Ovary (tissue), 3 donors: ENCODE measurements at regions not wholly inside any gene's neighbourhood (a gene's known extent, or its start where the extent isn't known, plus 50 kb on each side); places are given as distances from the start of the nearest gene placed in this dataset.

Experiments used
- CTCF ChIP-seq, 3 donors: fragments of 450-650 bp in 2 of 3; fragments of 200-600 bp in 1 of 3; IDR thresholded peaks; one replicate each; pipeline versions ENCODE4 v1.5.1 to v1.8.0; 2016 to 2022; ENCODE audit warnings: antibody characterized with exemption in 3 of 3, mild to moderate bottlenecking in 1 of 3
- EP300 ChIP-seq: sonication (generic); formaldehyde crosslinking; IDR thresholded peaks from one replicate; pipeline ENCODE4 v1.6.1; 2017; ENCODE audit warnings: antibody characterized with exemption
- POLR2A ChIP-seq: fragments of 450-650 bp; IDR thresholded peaks from one replicate; pipeline ENCODE4 v1.6.1; 2017; ENCODE audit warnings: antibody characterized with exemption, mild to moderate bottlenecking, moderate library complexity
- donor health status: DM: no; HTN: no; CAD: no.

- TF ChIP-seq EP300 (no peak), CTCF (IDR thresholded peaks at IDR 0.05) (no peak), POLR2A (no peak)
Measured at GRCh38 chr1:229736376-229736775, 110.3 kb downstream of the URB2 start.
